ENCODE measurements at regions not wholly inside any gene's neighbourhood (a gene's known extent, or its start where the extent isn't known, plus 50 kb on each side); places are given as distances from the start of the nearest gene placed in this dataset.

DNA sequence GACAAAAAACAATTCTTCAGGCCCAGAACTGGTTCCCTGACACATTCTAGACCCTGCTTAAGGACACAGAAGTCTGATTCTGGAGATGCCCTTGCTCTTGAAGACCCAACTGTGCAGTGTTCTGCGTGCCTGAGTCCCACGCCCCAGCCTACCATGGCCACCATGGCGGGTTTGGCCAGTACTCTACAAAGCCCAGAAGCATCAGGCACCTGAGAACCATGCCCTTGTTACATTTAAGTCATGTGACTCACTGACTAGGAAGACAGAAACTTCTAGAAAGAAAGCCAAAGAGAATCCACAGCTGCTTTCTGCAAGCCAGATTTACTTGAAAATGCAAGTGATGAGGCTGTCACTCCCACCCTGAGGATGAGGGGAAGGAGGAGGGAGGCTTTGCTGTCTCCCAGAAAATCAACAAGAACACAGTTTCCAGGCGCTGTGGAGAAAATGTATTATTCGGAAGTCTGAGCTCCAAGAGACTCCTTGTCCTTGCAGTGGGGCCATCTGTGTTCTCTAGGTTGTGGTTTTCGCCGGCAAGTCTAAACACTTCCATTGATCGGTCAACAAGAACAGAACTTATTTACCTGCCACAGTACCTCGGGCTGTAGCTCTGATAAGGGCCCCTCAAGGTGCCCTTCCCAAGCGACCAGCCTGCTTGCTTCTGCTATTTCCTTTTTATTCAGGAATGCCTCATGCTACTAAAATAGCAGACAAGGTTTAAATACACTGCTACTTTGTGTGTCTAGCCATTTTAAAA is 81.3 kb upstream of the DMRT1 start:
- no peak for TF ChIP-seq POLR2A (IDR thresholded peaks at IDR 0.05)
- TF ChIP-seq, protein P1, sequence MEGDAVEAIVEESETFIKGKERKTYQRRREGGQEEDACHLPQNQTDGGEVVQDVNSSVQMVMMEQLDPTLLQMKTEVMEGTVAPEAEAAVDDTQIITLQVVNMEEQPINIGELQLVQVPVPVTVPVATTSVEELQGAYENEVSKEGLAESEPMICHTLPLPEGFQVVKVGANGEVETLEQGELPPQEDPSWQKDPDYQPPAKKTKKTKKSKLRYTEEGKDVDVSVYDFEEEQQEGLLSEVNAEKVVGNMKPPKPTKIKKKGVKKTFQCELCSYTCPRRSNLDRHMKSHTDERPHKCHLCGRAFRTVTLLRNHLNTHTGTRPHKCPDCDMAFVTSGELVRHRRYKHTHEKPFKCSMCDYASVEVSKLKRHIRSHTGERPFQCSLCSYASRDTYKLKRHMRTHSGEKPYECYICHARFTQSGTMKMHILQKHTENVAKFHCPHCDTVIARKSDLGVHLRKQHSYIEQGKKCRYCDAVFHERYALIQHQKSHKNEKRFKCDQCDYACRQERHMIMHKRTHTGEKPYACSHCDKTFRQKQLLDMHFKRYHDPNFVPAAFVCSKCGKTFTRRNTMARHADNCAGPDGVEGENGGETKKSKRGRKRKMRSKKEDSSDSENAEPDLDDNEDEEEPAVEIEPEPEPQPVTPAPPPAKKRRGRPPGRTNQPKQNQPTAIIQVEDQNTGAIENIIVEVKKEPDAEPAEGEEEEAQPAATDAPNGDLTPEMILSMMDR (IDR thresholded peaks at IDR 0.05), result no peak

Data from lower leg skin (tissue), 3 donors.